GM21447 (cell line): ENCODE measurements at regions not wholly inside any gene's neighbourhood (a gene's known extent, or its start where the extent isn't known, plus 50 kb on each side); places are given as distances from the start of the nearest gene placed in this dataset.
"Not testable (repeated sequence)": the region's sequence is repeated elsewhere in the genome, so short reads cannot be mapped to it uniquely, and the experiment has no call there.

Experiments
- ATAC-seq: cut with Tn5 transposase; IDR thresholded peaks from one replicate; pipeline ENCODE4 v1.9.1; 2021; ENCODE audit not compliant: unreplicated experiment

GRCh38 chr3:110646496-110646895, 425.1 kb upstream of the NECTIN3 start:
- ATAC-seq, result no peak

- no peak for ATAC-seq
These were observed 424.0 kb upstream of the NECTIN3 start for GRCh38 chr3:110647586-110647985.

GRCh38 chr3:110650741-110651140, 420.9 kb upstream of the NECTIN3 start:
- ATAC-seq, result no peak

DNA sequence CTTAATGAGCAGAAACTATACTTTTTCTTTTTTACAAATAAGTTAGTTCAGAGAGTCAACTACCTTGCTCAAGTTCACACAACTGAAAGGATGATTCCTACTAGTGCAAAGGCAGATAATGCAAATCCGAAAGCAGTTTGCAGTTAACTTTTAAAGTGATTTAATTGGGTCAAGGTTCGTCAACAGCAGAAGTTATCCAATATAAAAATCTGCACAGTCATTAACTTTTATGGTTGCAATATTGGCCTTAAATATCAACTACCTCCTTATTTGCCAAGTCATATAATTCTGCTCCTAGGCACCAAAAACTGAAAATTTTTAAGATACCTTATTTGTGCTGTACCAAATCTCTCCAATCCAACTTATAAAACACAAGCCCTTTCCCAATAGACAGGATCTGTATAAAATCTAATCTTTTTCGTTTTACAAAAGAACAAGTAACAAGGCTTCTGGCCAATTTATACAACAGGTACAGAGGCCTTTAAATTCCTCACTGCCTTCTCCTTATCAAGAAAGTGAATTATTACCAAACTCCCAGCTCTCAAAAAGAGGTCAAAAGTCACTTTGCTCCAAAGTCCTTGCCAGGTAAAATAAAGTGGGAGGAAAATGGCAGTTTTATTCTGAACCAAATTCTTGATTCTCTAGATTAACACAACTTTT, 416.6 kb upstream of the NECTIN3 start:
- ATAC-seq, result no peak

GRCh38 chr3:110656394-110657025, 415.1 kb upstream of the NECTIN3 start:
- ATAC-seq, result no peak

GRCh38 chr3:110664148-110664547, 407.5 kb upstream of the NECTIN3 start:
- ATAC-seq, result no peak

GRCh38 chr3:110666495-110666894, 405.1 kb upstream of the NECTIN3 start:
- no peak for ATAC-seq

DNA sequence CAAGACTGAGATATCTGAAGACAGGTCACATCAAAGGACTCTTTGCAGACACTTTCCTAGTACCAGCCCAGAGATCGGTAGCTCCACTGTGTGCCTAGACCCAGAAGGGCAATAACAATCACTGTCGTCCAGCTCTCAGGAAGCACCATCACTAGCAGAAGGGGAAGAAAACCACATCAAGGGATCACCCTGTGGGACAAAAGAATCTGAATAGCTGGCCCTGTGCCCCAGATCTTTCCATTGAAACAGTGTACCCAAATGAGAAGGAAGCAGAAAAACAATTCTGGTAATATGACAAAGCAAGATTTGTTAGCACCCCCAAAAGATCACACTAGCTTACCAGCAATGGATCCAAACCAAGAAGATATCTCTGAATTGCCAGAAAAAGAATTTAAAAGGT, 404.4 kb upstream of the NECTIN3 start:
- ATAC-seq, result no peak

DNA sequence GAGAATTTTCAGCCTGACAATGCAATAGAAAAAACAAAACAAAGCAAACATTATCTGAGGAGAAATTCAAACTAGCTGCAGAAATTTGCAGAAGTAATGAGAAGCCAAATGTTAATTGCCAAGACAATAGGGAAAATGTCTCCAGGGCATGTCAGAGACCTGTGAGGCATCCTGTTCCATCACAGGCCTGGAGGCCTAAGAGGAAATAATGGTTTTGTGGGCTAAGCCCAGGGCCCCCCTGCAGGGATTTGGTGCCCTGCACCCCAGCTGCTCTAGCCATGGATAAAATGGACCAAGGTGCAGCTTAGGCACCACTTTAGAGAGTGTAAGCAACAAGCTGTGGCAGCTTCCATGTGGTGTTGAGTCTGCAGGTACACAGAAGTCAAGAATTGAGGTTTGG, 401.2 kb upstream of the NECTIN3 start:
- ATAC-seq, result no peak

- ATAC-seq, result no peak
These were observed 394.1 kb upstream of the NECTIN3 start for GRCh38 chr3:110677506-110677905.

DNA sequence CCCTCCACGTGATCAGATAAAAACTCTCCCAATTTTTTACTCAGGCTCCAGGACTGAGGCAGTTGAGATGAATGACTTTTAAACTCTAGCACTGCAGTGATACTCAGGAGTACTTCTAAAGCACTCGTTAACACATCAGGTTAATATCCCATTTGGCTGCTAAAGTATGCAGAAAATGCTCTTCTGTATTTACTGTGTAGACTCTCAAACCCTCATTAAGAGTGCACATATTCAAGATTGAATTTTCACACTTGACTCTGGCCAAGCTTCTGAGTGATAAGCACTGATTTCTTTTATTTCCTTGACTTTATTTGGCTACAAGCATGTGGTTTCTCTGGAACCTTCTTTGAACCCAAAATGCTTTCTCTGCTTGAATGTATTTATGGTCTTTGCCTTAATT, 392.3 kb upstream of the NECTIN3 start:
- no peak for ATAC-seq

- no peak for ATAC-seq
These were observed 391.2 kb upstream of the NECTIN3 start for GRCh38 chr3:110680450-110680849.

DNA sequence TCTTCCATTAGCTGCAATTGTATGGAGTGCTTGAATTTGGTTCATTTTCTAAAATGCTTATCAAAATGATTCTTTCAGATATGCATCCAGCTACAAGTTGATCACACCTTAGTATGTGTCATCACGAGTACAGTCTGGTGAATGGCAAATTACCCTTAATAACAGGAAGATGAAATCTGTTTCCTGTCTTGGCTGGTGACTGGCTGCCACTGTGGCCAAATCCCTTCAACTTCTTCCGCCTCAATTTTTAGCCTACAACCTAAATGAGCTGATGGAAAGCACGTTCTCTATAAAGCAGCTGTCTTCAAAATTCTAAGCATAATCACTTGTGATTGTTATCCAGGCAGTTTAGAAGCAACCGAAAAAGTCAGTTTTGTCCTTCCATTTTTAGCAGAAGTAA, 387.1 kb upstream of the NECTIN3 start:
- ATAC-seq, result no peak

DNA sequence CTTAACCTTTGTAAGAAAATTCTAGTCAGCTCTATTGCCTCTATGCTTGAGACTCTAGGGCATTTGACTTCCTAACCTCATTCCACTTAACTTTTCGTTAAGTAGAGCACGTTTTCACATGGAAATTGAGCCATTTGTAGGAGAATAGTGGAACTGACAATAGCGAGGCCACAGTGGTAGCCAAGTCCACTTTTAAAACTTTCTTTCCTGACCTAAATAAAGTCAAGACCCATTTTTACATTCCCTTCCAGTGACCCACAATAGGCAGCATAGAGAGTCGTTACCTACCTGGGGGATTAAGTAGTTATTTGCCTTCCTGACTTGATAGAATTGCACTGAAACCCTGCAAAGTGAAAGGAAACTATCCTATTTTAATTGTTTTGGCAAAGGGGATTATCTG, 386.0 kb upstream of the NECTIN3 start:
- no peak for ATAC-seq

- ATAC-seq, result no peak
These were observed 384.9 kb upstream of the NECTIN3 start for GRCh38 chr3:110686701-110687100.

- no peak for ATAC-seq
These were observed 384.5 kb upstream of the NECTIN3 start for GRCh38 chr3:110687138-110687537.

GRCh38 chr3:110697961-110698360, 373.7 kb upstream of the NECTIN3 start:
- no peak for ATAC-seq

- ATAC-seq, result not testable (repeated sequence)
These were observed 367.3 kb upstream of the NECTIN3 start for GRCh38 chr3:110704332-110704731.

DNA sequence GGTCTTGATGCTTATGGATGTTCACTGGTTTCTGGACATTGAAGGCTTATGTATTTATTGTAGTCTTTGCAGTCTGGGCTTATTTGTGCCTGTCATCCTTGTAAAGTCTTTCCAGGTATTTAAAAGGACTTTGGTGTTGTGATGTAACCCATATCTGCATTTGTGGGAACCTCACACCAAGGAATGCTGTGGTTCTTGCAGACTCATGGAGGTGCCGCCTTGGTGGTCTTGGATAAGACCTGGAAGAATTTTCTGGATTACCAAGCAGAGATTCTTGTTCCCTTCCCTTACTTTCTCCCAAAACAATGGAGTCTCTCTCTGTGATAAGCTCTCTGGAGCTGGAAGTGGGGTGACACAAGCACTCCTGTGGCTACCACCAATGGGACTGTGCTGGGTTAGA, 363.5 kb upstream of the NECTIN3 start:
- no peak for ATAC-seq

DNA sequence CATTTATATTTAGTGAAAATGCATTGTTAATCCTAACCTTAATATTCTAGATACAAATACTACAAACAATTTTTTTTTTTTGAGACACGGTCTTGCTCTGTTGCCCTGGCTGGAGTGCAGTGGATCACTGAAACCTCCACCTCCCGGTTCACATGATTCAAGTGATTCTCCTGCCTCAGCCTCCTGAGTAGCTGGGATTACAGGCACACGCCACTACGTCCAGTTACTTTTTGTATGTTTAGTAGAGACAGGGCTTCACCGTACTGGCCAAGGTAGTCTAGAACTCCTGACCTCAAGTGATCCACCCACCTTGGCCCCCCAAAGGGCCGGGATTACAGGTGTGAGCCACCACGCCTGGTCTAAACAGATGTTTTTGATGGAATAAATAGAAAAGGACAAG, 361.5 kb upstream of the NECTIN3 start:
- no peak for ATAC-seq

DNA sequence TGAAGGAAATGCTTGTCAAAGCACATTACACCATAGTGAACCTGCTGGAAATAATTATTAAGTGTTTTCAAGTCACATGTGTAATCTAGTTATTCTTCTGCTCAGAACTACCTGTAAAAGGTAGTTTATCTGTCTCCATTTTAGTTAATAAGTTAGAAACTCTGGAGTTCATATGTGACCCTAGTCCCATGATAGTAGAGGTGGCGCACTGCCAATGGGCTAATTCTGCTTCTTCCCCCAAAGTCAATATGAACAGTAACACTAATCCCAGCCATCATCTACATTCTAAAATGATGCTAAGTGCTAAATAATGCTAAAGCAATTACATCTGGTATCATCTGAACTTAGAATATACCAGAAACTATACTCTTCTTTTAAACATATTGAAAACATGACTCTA, 361.0 kb upstream of the NECTIN3 start:
- no peak for ATAC-seq

- ATAC-seq, result no peak
These were observed 360.3 kb upstream of the NECTIN3 start for GRCh38 chr3:110711130-110711832.
